Dedifferentiated amniotic fluid mesenchymal stem cell (primary cell): ENCODE measurements at regions not wholly inside any gene's neighbourhood (a gene's known extent, or its start where the extent isn't known, plus 50 kb on each side); places are given as distances from the start of the nearest gene placed in this dataset.
"Not testable (repeated sequence)": the region's sequence is repeated elsewhere in the genome, so short reads cannot be mapped to it uniquely, and the experiment has no call there.

Experiments
- DNase-seq: peaks from one replicate; pipeline ENCODE4 v3.0.0-alpha.2; 2016; ENCODE audit errors: extremely low spot score

- DNase-seq = no peak
Observed at GRCh38 chr20:40890635-40891034, 138.0 kb upstream of the TOP1 start.

- no peak for DNase-seq
Observed at GRCh38 chr20:40891351-40891750, 137.3 kb upstream of the TOP1 start.

DNA sequence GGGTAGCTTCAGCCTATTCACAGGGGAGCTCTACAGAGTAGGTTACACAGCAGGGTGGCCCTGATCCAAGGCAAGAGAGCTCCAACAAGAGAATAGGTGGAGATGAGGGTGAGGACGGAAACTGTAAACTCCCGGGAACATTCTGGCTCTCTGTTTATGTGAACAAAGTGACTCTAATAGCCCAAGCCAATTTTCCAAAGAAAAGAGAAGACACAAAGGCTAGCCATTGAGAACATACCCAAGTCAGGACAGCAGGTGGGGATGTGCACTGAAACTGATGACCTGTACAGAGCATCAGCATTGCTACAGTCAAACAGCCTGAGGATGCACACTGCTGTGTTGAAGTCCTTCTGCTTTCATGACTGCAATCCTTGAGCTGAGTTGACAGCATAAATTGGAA, 136.0 kb upstream of the TOP1 start:
- DNase-seq = no peak

DNA sequence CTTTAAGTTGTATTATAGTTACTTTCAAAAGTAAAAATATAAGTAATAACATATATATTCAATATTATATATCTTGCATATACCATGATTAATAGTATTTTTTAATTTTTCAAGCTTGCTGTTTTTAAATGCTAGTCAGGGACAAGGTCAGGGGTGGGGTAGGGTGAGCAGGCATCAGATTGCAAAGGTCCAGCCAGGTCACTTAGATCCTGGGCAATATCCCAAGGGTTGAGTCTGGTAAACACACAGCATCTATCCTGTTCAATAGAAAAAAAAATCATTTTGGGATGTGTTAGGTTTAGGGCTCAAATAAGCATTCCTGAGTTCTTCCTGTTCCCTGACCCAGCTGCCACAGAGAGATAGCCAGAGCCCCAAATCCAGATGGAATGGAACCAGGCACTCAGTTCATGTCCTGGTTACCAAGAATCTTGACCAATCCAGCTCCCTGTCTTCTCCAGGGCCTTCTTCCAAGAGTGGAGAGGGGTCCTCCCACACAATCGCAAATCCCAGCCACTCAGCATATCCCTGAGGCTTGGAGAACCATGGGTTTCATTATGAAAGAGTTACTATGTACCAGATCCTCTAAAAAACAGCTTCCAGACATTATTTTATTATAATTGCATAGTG, 134.9 kb upstream of the TOP1 start:
- no peak for DNase-seq

- DNase-seq = no peak
Observed at GRCh38 chr20:40894237-40894630, 134.4 kb upstream of the TOP1 start.

DNA sequence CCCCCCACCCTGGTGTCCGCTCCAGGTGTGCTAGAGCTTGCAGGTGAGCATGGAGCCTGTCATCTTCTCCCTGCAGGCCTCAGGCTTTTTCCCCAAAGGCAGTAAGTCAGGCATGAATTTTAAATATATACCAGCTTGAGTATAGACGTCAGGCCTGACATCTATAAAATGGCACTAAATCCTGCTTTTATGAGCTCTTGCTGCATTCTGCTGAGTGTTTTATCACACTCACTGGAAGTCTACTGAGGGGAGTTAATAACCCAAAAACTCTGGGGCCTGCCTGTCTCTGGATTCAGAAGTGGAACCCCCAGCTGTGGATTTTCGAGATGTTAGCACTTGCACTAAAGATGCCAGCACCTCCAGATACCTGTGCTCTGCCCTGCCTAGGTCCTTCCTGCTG, 133.4 kb upstream of the TOP1 start:
- DNase-seq = no peak

- DNase-seq = peak; percentile 58
Observed at GRCh38 chr20:40896814-40897700, 131.6 kb upstream of the TOP1 start.

- no peak for DNase-seq
Observed at GRCh38 chr20:40899344-40899743, 129.3 kb upstream of the TOP1 start.

- no peak for DNase-seq
Observed at GRCh38 chr20:40900666-40901215, 127.9 kb upstream of the TOP1 start.

DNA sequence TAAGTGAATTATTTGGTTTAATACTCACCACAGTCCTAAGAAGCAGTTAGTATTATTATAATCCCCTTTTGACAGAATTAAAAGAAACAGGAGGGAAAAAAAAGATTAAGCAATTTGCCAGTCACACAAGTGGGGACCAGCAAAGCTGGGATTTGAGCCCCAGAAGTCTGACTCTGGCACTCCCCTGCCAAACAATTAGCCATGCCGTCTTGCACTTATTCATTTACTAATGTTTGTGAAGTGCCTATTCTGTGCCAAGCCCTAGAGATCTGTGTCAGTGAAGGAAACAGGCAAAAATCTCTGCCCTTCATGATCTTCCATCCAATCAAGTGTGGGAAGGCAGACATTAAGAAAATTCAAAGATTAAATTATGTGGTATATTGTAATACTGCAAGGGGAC, 126.0 kb upstream of the TOP1 start:
- DNase-seq = no peak

DNA sequence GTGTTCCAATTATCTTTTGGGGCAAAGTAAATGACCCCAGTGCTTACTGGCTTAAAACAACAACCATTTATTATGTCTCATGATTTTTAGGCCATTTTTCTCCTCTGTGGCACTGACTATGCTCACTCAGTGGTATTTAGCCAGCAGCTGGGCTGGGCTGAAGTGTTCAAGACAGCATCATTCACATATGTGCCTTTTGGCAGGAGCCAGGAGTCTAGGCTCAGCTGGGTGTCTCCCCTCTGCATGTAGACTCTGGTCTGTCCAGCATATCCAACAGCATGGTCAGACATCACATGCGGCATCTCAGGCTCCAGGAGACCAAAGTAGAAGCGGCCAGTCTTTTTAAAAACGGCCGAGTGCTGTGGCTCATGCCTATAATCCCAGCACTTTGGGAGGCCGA, 120.3 kb upstream of the TOP1 start:
- no peak for DNase-seq

DNA sequence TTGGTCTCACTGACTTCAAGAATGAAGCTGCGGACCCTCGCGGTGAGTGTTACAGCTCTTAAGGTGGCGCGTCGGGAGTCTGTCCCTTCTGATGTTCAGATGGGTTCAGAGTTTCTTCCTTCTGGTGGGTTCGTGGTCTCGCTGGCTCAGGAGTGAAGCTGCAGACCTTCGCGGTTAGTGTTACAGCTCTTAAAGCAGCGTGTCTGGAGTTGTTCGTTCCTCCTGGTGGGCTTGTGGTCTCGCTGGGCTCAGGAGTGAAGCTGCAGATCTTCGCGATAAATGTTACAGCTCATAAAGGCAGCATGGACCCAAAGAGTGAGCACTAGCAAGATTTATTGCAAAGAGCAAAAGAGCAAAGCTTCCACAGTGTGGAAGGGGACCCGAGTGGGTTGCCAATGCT, 119.1 kb upstream of the TOP1 start:
- DNase-seq = not testable (repeated sequence)

DNA sequence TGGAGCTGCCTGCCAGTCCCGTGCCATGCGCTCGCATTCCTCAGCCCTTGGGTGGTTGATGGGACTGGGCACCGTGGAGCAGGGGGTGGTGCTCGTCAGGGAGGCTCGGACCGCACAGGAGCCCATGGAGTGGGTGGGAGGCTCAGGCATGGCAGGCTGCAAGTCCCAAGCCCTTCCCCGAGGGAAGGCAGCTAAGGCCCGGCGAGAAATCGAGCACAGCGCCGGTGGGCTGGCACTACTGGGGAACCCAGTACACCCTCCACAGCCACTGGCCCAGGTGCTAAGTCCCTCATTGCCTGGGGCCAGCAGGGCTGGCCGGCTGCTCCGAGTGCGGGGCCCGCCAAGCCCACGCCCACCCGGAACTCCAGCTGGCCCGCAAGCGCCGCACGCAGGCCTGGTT, 118.2 kb upstream of the TOP1 start:
- not testable (repeated sequence) for DNase-seq

DNA sequence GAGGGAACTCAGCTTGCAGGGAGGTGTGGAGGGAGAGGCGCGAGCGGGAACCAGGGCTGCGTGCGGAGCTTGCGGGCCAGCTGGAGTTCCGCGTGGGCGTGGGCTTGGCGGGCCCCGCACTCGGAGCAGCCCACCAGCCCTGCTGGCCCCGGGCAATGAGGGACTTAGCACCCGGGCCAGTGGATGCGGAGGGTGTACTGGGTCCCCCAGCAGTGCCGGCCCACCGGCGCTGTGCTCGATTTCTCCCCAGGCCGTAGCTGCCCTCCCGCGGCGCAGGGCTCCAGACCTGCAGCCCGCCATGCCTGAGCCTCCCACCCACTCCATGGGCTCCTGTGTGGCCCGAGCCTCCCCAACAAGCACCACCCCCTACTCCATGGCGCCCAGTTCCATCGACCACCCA, 117.5 kb upstream of the TOP1 start:
- DNase-seq = not testable (repeated sequence)

GRCh38 chr20:40913224-40914185, 115.1 kb upstream of the TOP1 start:
- no peak for DNase-seq

GRCh38 chr20:40915756-40916155, 112.9 kb upstream of the TOP1 start:
- no peak for DNase-seq

DNA sequence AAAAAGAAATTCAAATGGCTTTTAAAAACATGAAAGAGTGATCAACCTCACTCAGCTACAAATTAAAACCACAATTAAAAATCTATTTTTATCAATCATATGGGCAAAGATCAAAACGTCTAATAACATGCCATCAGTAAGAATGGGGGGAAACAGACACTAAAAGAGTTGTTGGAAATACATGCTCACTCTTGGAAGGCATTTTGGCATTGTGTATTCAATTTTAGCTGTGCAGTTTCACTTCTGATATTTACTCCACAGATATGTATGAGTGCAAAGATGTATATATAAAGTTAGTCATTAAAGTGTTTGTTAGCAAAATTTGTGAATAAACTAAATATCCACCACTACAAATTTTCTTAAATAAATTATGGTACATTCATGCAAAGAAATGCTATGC, 112.3 kb upstream of the TOP1 start:
- DNase-seq = no peak

- no peak for DNase-seq
Observed at GRCh38 chr20:40920291-40920690, 108.3 kb upstream of the TOP1 start.

- no peak for DNase-seq
Observed at GRCh38 chr20:40922865-40923264, 105.8 kb upstream of the TOP1 start.

DNA sequence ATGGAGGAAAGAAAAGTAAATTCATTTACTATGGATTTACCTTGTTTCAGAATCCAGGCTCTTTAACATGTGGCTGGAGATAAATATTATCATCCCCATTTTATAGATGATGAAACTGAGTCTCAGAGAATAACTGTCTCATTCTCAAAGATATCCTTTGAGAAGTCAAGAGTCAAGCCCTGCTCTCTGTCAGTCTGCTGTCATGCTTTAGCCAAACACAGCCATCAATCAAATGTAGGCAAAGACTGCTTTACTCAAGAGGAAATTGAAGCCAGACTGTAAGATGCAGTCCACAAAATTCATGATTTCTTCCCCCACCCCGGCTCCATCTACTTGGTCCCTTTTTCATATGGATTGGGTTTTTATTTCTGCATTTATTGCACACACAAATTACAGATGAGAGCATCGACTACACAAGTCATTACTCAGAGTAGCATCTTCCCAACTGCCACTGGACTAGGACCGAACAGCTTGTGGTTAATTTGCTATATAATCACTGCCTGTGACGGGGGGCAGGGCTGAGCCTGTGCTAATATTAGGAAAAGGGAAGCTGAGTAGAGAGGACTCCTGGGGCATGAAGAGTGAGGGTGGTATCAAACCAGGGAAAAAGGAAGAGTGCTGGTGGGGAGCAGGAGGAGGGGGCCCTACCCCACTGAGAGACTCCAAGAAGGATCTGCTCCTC, 102.7 kb upstream of the TOP1 start:
- DNase-seq = no peak

GRCh38 chr20:40926928-40927327, 101.7 kb upstream of the TOP1 start:
- DNase-seq = no peak
